Natural killer cell treated with Interleukin-12 subunit alpha and Interleukin-12 subunit beta and Interleukin-15 and Interleukin-18, amount 100 ng/mL, for 72 hours (primary cell): ENCODE measurements at regions not wholly inside any gene's neighbourhood (a gene's known extent, or its start where the extent isn't known, plus 50 kb on each side); places are given as distances from the start of the nearest gene placed in this dataset.

Experiments
- ATAC-seq, 2 donors: fragments of 150-1000 bp; cut with Tn5 transposase in 1 of 2; sonication (Bioruptor Pico), chemical (Tn5 transposase) in 1 of 2; 2 replicates each; pipeline ENCODE4 v1.10.0; 2021
- DNase-seq: peaks from one replicate; pipeline ENCODE4 v3.0.0; 2022; ENCODE audit warnings: low spot score
- H3K27ac Mint-ChIP-seq, 2 donors: 1 replicate in 1 of 2; 2 replicates in 1 of 2; pipeline ENCODE4 v1.8.0; 2022; ENCODE audit warnings: mixed read lengths in 2 of 2, mild to moderate bottlenecking in 1 of 2, moderate library complexity in 1 of 2
- H3K27me3 Mint-ChIP-seq, 2 donors: 1 replicate in 1 of 2; 2 replicates in 1 of 2; pipeline ENCODE4 v1.8.0; 2022; ENCODE audit warnings: mixed read lengths in 2 of 2
- H3K36me3 Mint-ChIP-seq: one replicate; pipeline ENCODE4 v1.8.0; 2022; ENCODE audit warnings: mixed read lengths
- H3K4me1 Mint-ChIP-seq, 2 donors: 1 replicate in 1 of 2; 2 replicates in 1 of 2; pipeline ENCODE4 v1.8.0; 2022; ENCODE audit warnings: low read depth in 2 of 2, mixed read lengths in 2 of 2, mild to moderate bottlenecking in 1 of 2
- H3K4me3 Mint-ChIP-seq: one replicate; pipeline ENCODE4 v1.8.0; 2022; ENCODE audit warnings: mixed read lengths
- H3K9me3 Mint-ChIP-seq: 2 replicates; pipeline ENCODE4 v1.8.0; 2022; ENCODE audit warnings: mixed read lengths

GRCh38 chr9:38232895-38233294 is 159.6 kb upstream of the ALDH1B1 start:
- H3K4me3 Mint-ChIP-seq = no peak overlapping the region
- no peak for DNase-seq
- no peak for ATAC-seq
- no peaks in the 10 kb centered on the region for H3K36me3 Mint-ChIP-seq
- H3K27ac Mint-ChIP-seq = no peak overlapping the region
- H3K9me3 Mint-ChIP-seq = no peaks in the 10 kb centered on the region
- peaks cover 0 to 4% of the 10 kb centered on the region in 2 donors for H3K4me1 Mint-ChIP-seq
- H3K27me3 Mint-ChIP-seq = no peaks in the 10 kb centered on the region

GRCh38 chr9:38229504-38230155 is 160.6 kb upstream of the SHB start:
- Mint-ChIP-seq H3K4me3 (no peak overlapping the region), H3K4me1 (peaks cover 18 to 24% of the 10 kb centered on the region in 2 donors), H3K36me3 (no peaks in the 10 kb centered on the region), H3K9me3 (no peaks in the 10 kb centered on the region), H3K27me3 (no peaks in the 10 kb centered on the region), H3K27ac (peak overlapping the region in 1 of 2 donors; percentile 7)
- ATAC-seq (no peak), DNase-seq (no peak)

GRCh38 chr9:38229104-38229500 is 160.1 kb upstream of the SHB start:
- H3K4me1 Mint-ChIP-seq = peaks cover 18 to 27% of the 10 kb centered on the region in 2 donors
- no peak overlapping the region for H3K4me3 Mint-ChIP-seq
- H3K27ac Mint-ChIP-seq = no peak overlapping the region
- no peaks in the 10 kb centered on the region for H3K27me3 Mint-ChIP-seq
- DNase-seq (no peak), ATAC-seq (no peak)
- no peaks in the 10 kb centered on the region for H3K36me3 Mint-ChIP-seq
- no peaks in the 10 kb centered on the region for H3K9me3 Mint-ChIP-seq

- Mint-ChIP-seq H3K4me3 (no peak overlapping the region), H3K4me1 (peaks cover 18 to 27% of the 10 kb centered on the region in 2 donors), H3K36me3 (no peaks in the 10 kb centered on the region), H3K27ac (no peak overlapping the region), H3K27me3 (no peaks in the 10 kb centered on the region), H3K9me3 (no peaks in the 10 kb centered on the region)
- ATAC-seq (no peak), DNase-seq (no peak)
Observed at GRCh38 chr9:38228331-38229103, 159.5 kb upstream of the SHB start.

GRCh38 chr9:38227656-38228055 is 158.6 kb upstream of the SHB start:
- Mint-ChIP-seq H3K4me3 (peak overlapping the region; percentile 80), H3K9me3 (no peaks in the 10 kb centered on the region), H3K27me3 (no peaks in the 10 kb centered on the region), H3K27ac (no peak overlapping the region), H3K4me1 (peaks cover 18 to 25% of the 10 kb centered on the region in 2 donors), H3K36me3 (no peaks in the 10 kb centered on the region)
- DNase-seq (no peak), ATAC-seq (peak in 1 of 2 donors; percentile 54)

- Mint-ChIP-seq H3K27ac (peak overlapping the region in 1 of 2 donors; percentile 56), H3K4me3 (peak overlapping the region; percentile 80), H3K27me3 (no peaks in the 10 kb centered on the region), H3K9me3 (no peaks in the 10 kb centered on the region), H3K36me3 (no peaks in the 10 kb centered on the region), H3K4me1 (peaks cover 18 to 25% of the 10 kb centered on the region in 2 donors)
- no peak for DNase-seq
- peak; percentile 75 to 83 for ATAC-seq
Observed at GRCh38 chr9:38227061-38227540, 158.1 kb upstream of the SHB start.

GRCh38 chr9:38226491-38226951 is 157.5 kb upstream of the SHB start:
- peaks cover 18 to 25% of the 10 kb centered on the region in 2 donors for H3K4me1 Mint-ChIP-seq
- H3K36me3 Mint-ChIP-seq = no peaks in the 10 kb centered on the region
- peak overlapping the region; percentile 80 for H3K4me3 Mint-ChIP-seq
- H3K27ac Mint-ChIP-seq = peak overlapping the region in 1 of 2 donors; percentile 56
- no peaks in the 10 kb centered on the region for H3K27me3 Mint-ChIP-seq
- DNase-seq (no peak), ATAC-seq (no peak)
- H3K9me3 Mint-ChIP-seq = no peaks in the 10 kb centered on the region

GRCh38 chr9:38224941-38225340 is 155.9 kb upstream of the SHB start:
- H3K27ac Mint-ChIP-seq = no peak overlapping the region
- H3K27me3 Mint-ChIP-seq = peaks cover 0 to 7% of the 10 kb centered on the region in 2 donors
- DNase-seq (no peak), ATAC-seq (peak; percentile 17 to 50)
- H3K36me3 Mint-ChIP-seq = peaks cover 6% of the 10 kb centered on the region
- no peak overlapping the region for H3K4me3 Mint-ChIP-seq
- H3K4me1 Mint-ChIP-seq = peaks cover 18 to 25% of the 10 kb centered on the region in 2 donors
- no peaks in the 10 kb centered on the region for H3K9me3 Mint-ChIP-seq

- Mint-ChIP-seq H3K27me3 (peaks cover 0 to 7% of the 10 kb centered on the region in 2 donors), H3K9me3 (no peaks in the 10 kb centered on the region), H3K4me3 (no peak overlapping the region), H3K27ac (no peak overlapping the region), H3K4me1 (no peaks in the 10 kb centered on the region), H3K36me3 (peaks cover 6% of the 10 kb centered on the region)
- ATAC-seq (no peak), DNase-seq (no peak)
Observed at GRCh38 chr9:38216572-38216971, 147.5 kb upstream of the SHB start.

- Mint-ChIP-seq H3K27ac (no peak overlapping the region), H3K4me1 (no peaks in the 10 kb centered on the region), H3K9me3 (no peaks in the 10 kb centered on the region), H3K36me3 (peaks cover 4% of the 10 kb centered on the region), H3K27me3 (peaks cover 0 to 4% of the 10 kb centered on the region in 2 donors), H3K4me3 (no peak overlapping the region)
- ATAC-seq (no peak), DNase-seq (no peak)
Observed at GRCh38 chr9:38215465-38215864, 146.4 kb upstream of the SHB start.

GRCh38 chr9:38214432-38214831 is 145.4 kb upstream of the SHB start:
- Mint-ChIP-seq H3K36me3 (no peaks in the 10 kb centered on the region), H3K27me3 (no peaks in the 10 kb centered on the region), H3K4me1 (no peaks in the 10 kb centered on the region), H3K27ac (no peak overlapping the region), H3K9me3 (no peaks in the 10 kb centered on the region), H3K4me3 (no peak overlapping the region)
- ATAC-seq (no peak), DNase-seq (no peak)

GRCh38 chr9:38213631-38214299 is 144.7 kb upstream of the SHB start:
- peaks cover 2% of the 10 kb centered on the region for H3K9me3 Mint-ChIP-seq
- DNase-seq (no peak), ATAC-seq (no peak)
- H3K36me3 Mint-ChIP-seq = no peaks in the 10 kb centered on the region
- H3K27ac Mint-ChIP-seq = no peak overlapping the region
- H3K27me3 Mint-ChIP-seq = no peaks in the 10 kb centered on the region
- H3K4me1 Mint-ChIP-seq = peaks cover 0 to 3% of the 10 kb centered on the region in 2 donors
- H3K4me3 Mint-ChIP-seq = no peak overlapping the region

GRCh38 chr9:38212016-38212415 is 143.0 kb upstream of the SHB start:
- Mint-ChIP-seq H3K27me3 (no peaks in the 10 kb centered on the region), H3K4me3 (no peak overlapping the region), H3K9me3 (peaks cover 2% of the 10 kb centered on the region), H3K36me3 (no peaks in the 10 kb centered on the region), H3K4me1 (peaks cover 0 to 16% of the 10 kb centered on the region in 2 donors), H3K27ac (no peak overlapping the region)
- no peak for ATAC-seq
- DNase-seq = no peak

GRCh38 chr9:38211002-38211401 is 142.0 kb upstream of the SHB start:
- Mint-ChIP-seq H3K36me3 (no peaks in the 10 kb centered on the region), H3K4me3 (no peak overlapping the region), H3K27ac (no peak overlapping the region), H3K27me3 (no peaks in the 10 kb centered on the region), H3K4me1 (peaks cover 0 to 16% of the 10 kb centered on the region in 2 donors), H3K9me3 (peaks cover 2% of the 10 kb centered on the region)
- DNase-seq (no peak), ATAC-seq (no peak)
